Osteoblast (primary cell): ENCODE measurements at regions not wholly inside any gene's neighbourhood (a gene's known extent, or its start where the extent isn't known, plus 50 kb on each side); places are given as distances from the start of the nearest gene placed in this dataset.

Experiments used
- DNase-seq: peaks from one replicate; pipeline ENCODE4 v3.0.0; 2011; ENCODE audit warnings: low spot score, mixed read lengths; ENCODE audit not compliant: insufficient read length; ENCODE audit errors: missing footprints
- H2AFZ ChIP-seq: 2 replicates; pipeline ENCODE4 v1.6.0; 2011; ENCODE audit warnings: mild to moderate bottlenecking, low read length
- H3K27ac ChIP-seq: 2 replicates; pipeline ENCODE4 v1.5.1; 2011; ENCODE audit warnings: mild to moderate bottlenecking, low read depth, low read length, moderate library complexity
- H3K27me3 ChIP-seq: 2 replicates; pipeline ENCODE4 v1.6.0; 2012; ENCODE audit warnings: mild to moderate bottlenecking, control low read depth, inconsistent platforms, low read length, moderate library complexity; ENCODE audit not compliant: insufficient read depth
- H3K36me3 ChIP-seq: 2 replicates; pipeline ENCODE4 v1.5.1; 2011; ENCODE audit warnings: mild to moderate bottlenecking, low read length, control low read depth, moderate library complexity; ENCODE audit not compliant: insufficient read depth
- H3K4me1 ChIP-seq: 2 replicates; pipeline ENCODE4 v1.5.1; 2011; ENCODE audit warnings: mild to moderate bottlenecking, low read length, control low read depth, moderate library complexity; ENCODE audit not compliant: insufficient read depth
- H3K4me2 ChIP-seq: 2 replicates; pipeline ENCODE4 v1.6.0; 2011; ENCODE audit warnings: mild to moderate bottlenecking, low read length; ENCODE audit not compliant: insufficient read depth
- H3K4me3 ChIP-seq: fragments of 200-600 bp; sonication (generic); 3 replicates; pipeline ENCODE4 v1.5.1; 2012; ENCODE audit warnings: mild to moderate bottlenecking, low read length, inconsistent platforms; ENCODE audit not compliant: insufficient read depth
- H3K79me2 ChIP-seq: 2 replicates; pipeline ENCODE4 v1.6.0; 2012; ENCODE audit warnings: mild to moderate bottlenecking, low read length, control low read depth, inconsistent platforms; ENCODE audit not compliant: insufficient read depth
- H3K9me3 ChIP-seq: 2 replicates; pipeline ENCODE4 v1.5.1; 2011; ENCODE audit warnings: low read depth, low read length, control low read depth
- H4K20me1 ChIP-seq: 2 replicates; pipeline ENCODE4 v1.6.0; 2012; ENCODE audit warnings: mild to moderate bottlenecking, low read length, control low read depth; ENCODE audit not compliant: insufficient read depth
- TF ChIP-seq, protein P1 (sequence below): IDR thresholded peaks from 2 replicates; pipeline ENCODE4 v1.5.1; 2011; ENCODE audit warnings: mild to moderate bottlenecking, low read depth, low read length, moderate library complexity; ENCODE audit errors: extremely low read depth

- DNase-seq, result no peak
- Histone ChIP-seq H3K27me3 (no peaks in the 10 kb centered on the region), H3K9me3 (no peaks in the 10 kb centered on the region), H3K36me3 (no peaks in the 10 kb centered on the region), H3K27ac (no peak overlapping the region), H4K20me1 (no peaks in the 10 kb centered on the region), H2AFZ (no peak overlapping the region), H3K4me2 (no peak overlapping the region), H3K79me2 (no peaks in the 10 kb centered on the region), H3K4me3 (no peak overlapping the region), H3K4me1 (peaks cover 14% of the 10 kb centered on the region)
- TF ChIP-seq, protein P1, sequence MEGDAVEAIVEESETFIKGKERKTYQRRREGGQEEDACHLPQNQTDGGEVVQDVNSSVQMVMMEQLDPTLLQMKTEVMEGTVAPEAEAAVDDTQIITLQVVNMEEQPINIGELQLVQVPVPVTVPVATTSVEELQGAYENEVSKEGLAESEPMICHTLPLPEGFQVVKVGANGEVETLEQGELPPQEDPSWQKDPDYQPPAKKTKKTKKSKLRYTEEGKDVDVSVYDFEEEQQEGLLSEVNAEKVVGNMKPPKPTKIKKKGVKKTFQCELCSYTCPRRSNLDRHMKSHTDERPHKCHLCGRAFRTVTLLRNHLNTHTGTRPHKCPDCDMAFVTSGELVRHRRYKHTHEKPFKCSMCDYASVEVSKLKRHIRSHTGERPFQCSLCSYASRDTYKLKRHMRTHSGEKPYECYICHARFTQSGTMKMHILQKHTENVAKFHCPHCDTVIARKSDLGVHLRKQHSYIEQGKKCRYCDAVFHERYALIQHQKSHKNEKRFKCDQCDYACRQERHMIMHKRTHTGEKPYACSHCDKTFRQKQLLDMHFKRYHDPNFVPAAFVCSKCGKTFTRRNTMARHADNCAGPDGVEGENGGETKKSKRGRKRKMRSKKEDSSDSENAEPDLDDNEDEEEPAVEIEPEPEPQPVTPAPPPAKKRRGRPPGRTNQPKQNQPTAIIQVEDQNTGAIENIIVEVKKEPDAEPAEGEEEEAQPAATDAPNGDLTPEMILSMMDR, result no peak
These were observed 128.4 kb upstream of the LPP start for GRCh38 chr3:188025555-188025954.

- no peak overlapping the region for H2AFZ ChIP-seq
- TF ChIP-seq, protein P1, result no peak
- H3K36me3 ChIP-seq, result no peaks in the 10 kb centered on the region
- DNase-seq, result no peak
- no peak overlapping the region for H3K27ac ChIP-seq
- no peaks in the 10 kb centered on the region for H3K27me3 ChIP-seq
- H3K4me3 ChIP-seq, result no peak overlapping the region
- H3K4me1 ChIP-seq, result peaks cover 7% of the 10 kb centered on the region
- no peaks in the 10 kb centered on the region for H3K9me3 ChIP-seq
- no peaks in the 10 kb centered on the region for H3K79me2 ChIP-seq
- H4K20me1 ChIP-seq, result no peaks in the 10 kb centered on the region
- H3K4me2 ChIP-seq, result no peak overlapping the region
These were observed 127.6 kb upstream of the LPP start for GRCh38 chr3:188026191-188026968.

DNA sequence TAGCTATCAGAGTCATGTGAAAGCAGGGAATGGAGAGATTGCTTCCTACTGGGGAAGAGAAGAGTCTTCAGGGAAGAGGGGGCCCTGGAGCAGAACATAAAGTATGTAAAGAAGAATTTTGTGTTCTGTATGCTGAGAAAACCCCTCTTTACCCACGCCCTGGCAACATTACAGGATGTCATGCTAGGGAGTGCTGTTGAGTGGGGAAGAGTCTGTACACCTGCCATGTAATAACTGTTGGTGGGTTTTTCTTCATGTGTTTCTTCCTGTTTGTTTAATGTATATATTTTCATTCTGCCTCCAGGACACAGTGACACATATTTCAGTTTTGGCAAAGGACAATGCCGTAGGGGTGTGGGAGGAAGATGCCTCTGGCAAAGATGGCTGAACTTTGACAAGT lies 122.8 kb upstream of the LPP start:
- TF ChIP-seq, protein P1, result no peak
- Histone ChIP-seq H3K36me3 (no peaks in the 10 kb centered on the region), H3K4me1 (no peaks in the 10 kb centered on the region), H3K4me3 (no peak overlapping the region), H3K27me3 (no peaks in the 10 kb centered on the region), H3K9me3 (no peaks in the 10 kb centered on the region), H3K27ac (no peak overlapping the region), H4K20me1 (no peaks in the 10 kb centered on the region), H3K4me2 (no peak overlapping the region), H2AFZ (no peak overlapping the region), H3K79me2 (no peaks in the 10 kb centered on the region)
- no peak for DNase-seq

GRCh38 chr3:188034989-188035388 lies 119.0 kb upstream of the LPP start:
- no peaks in the 10 kb centered on the region for H3K27me3 ChIP-seq
- H3K4me1 ChIP-seq, result peaks cover 10% of the 10 kb centered on the region
- H3K4me2 ChIP-seq, result no peak overlapping the region
- DNase-seq, result no peak
- TF ChIP-seq, protein P1, result no peak
- H2AFZ ChIP-seq, result no peak overlapping the region
- H3K36me3 ChIP-seq, result no peaks in the 10 kb centered on the region
- H4K20me1 ChIP-seq, result no peaks in the 10 kb centered on the region
- no peaks in the 10 kb centered on the region for H3K79me2 ChIP-seq
- H3K4me3 ChIP-seq, result no peak overlapping the region
- H3K27ac ChIP-seq, result no peak overlapping the region
- H3K9me3 ChIP-seq, result no peaks in the 10 kb centered on the region
